T47D (cell line): ENCODE measurements at regions not wholly inside any gene's neighbourhood (a gene's known extent, or its start where the extent isn't known, plus 50 kb on each side); places are given as distances from the start of the nearest gene placed in this dataset.
A peak's percentile ranks its signal among the peaks of the same experiment; 100 is the strongest.
"Not testable (repeated sequence)": the region's sequence is repeated elsewhere in the genome, so short reads cannot be mapped to it uniquely, and the experiment has no call there.

ENCODE experiments used
- DNase-seq, 2 experiments: peaks; one replicate each; pipeline versions ENCODE4 v3.0.0 to v3.0.0-alpha.2; 2011 to 2012; ENCODE audit warnings: low read depth in 1 of 2, low spot score in 1 of 2
- JUND ChIP-seq: IDR thresholded peaks from 2 replicates; pipeline ENCODE4 v1.6.1; 2012; ENCODE audit warnings: low read depth
- in situ Hi-C: cut with HindIII; loops from 2 replicates; pipeline ENCODE4 v1.10.0; 2016; ENCODE audit warnings: low sequenced_read_pairs, low pct_unique_long_range_greater_than_20kb

DNA sequence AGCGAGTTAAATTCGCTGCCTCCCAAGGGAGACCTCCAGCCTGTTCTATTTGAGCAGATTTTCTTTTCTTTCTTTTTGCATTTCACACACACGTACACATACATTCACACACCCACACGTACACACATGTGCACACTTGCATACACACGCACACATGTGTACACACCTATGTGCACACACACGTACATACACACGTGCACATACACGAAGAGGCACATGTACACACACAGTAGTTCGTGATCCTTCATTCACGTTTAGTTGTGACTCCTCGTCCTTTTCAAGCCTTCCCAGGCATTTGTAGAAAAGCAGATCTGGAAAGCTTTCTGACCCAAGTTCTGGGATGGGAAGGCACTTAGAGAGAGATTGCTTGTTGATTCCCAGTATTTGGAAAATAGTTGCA, 290.8 kb upstream of the COBL start:
- in situ Hi-C loops, result no loop called here
- TF ChIP-seq JUND, result no peak
- no peak for DNase-seq

DNA sequence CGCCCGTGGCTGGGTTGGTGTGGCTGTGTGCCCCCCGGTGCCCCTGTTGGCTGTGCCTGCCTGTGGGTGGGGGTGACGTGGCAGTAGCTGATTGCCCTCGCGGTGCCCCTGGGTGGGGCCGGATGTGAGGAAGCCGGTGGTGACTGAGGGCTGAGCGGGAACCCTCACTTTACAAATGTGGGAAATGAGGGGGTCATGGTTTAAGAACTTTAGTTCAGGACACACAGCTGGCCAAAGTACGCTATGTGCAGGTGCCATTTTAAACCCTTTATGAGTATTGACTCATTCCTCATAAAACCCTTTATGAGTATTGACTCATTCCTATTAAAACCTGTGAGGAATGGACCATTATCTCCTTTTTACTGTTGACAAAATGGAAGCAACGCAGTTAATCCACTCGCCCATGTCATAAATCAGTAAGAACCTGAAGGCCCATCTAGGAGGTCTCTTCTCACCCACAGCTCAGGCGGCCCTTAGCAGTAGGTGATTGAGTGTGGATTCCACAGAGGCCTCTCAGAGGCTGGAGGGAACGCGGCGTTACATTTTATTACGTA, 290.1 kb upstream of the COBL start:
- DNase-seq, result peak; percentile 48 to 59
- peak; percentile 77 for TF ChIP-seq JUND
- in situ Hi-C loops, result no loop called here

DNA sequence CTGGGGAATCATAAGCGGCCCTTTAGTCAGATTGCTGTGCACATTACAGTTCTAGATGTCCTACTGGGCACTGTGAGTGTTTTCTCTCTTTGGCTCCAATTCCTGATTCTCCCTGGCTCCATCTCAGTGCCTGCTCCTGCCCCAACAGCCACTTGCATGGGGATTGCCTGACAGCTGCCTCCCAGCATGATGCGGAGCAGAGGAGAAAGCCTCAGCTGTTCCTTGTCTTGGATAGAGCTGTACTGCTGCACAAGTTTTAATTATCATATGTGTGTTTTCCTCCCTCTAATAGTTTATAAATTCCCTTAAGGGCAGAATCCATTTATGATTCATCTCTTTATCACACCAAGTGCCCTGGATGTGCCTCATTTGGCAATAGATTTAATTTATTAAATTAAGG, 285.8 kb upstream of the COBL start:
- no peak for TF ChIP-seq JUND
- in situ Hi-C loops, result no loop called here
- DNase-seq, result no peak

DNA sequence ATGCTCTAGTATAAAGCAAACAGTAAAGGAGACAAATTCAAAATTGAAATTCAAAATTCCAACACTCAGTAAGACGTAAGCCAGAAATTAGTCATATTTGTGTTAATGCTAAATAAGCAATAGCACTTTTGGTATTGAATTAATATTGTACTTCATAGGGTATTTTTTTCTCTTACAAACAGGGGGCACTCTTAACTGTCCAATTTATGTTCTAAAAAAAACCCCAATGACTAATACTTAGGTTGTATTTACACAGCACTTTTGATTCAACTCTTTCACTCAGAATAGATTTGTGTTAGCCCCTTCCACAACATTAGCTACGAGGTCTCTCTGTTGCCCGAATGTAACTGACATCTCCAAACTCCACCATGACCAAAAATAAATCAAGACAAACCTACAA, 284.9 kb upstream of the COBL start:
- no peak for DNase-seq
- TF ChIP-seq JUND, result no peak
- in situ Hi-C loops, result no loop called here

DNA sequence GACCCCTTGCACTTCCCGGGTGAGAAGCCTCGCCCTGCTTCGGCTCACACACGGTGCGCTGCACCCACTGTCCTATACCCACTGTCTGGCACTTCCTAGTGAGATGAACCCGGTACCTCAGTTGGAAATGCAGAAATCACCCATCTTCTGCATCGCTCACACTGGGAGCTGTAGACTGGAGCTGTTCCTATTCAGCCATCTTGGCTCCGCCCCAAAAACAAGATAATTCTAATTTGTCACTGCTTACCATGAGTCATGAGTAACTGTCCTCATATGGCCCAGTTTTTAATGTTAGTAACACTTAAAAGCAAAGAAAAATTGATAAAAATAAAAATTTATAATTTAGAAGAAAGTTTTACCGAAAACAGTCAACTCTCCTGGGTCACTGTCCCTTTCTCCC, 283.3 kb upstream of the COBL start:
- in situ Hi-C loops, DNase-seq: not testable (repeated sequence)

DNA sequence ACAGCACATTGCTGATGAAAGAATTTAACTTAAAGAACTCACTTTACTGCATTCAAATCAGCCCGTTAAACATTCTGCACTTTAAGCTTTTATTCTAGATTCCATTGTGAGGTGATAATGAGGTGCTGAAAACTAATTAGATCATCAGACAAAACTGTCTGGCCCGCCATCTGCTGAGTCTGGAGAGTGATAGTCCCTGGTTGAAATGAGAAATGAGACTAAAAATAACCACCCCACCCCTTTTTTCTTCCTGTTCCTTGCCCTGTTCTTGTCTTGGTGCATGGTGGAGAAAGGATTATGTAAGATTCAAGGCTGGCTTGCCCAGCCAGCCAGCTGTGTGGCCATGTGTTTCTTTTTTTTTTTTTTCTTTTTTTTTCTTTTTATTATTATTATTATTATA, 277.0 kb upstream of the COBL start:
- no peak for DNase-seq
- in situ Hi-C loops, result no loop called here

DNA sequence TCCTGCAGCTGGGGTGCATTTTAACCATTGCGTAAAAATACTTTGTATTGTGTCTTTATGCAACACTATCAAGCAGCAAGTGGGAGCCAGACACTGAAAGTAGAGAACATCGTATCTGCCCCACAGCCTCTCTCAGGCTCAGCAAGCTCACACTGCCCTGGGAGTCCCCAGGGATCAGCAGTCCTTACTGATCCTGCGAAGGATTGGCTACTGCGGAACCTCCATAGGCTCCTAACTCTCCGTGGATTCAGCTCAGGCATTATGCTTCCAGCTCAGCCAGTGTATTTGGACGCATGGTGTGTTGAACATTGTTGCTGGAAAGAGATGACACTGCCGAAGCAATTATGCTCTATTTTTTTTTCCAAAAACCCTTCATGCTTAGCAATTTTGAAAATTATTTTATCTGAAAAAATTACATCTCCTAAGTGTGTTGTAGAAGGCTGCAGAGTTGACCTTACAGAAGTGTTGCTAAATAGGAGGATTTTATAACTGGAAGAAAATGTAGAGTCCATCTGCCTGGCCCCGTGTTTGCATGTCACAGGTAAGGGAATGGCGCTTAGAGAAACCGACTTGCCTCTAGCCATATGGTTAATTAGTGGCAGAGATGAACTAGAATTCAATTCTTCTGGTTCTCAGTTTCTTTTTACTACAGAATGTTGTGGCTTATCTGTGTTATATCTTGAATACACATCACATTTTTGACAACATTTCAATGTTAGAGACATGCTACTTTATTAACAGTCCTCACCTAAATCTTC, 276.4 kb upstream of the COBL start:
- no peak for TF ChIP-seq JUND
- in situ Hi-C loops, result no loop called here

More for the DNA sequence above, 277.0 kb upstream of the COBL start:
- no peak for TF ChIP-seq JUND

DNA sequence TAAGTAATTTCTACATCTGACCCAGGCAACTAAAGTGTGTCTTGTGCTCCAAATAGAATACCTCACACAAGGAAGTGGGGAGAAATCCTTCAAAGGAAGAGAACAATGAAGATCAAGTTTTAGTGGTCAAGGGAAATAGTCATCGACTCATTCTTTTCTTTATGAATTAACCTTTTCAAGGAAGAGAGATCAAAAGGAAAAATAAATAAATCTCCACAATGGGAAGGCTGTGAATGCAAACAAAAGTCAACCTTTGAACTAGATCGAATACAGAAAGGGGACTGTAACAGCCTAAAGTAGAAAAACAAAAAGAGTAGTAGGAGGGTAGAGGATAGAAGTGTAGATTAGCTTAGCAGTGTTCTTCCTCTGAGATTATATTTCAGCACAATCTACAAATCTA, 274.6 kb upstream of the COBL start:
- no peak for DNase-seq
- no peak for TF ChIP-seq JUND
- in situ Hi-C loops, result no loop called here

More for the DNA sequence above, 276.4 kb upstream of the COBL start:
- DNase-seq, result no peak

DNA sequence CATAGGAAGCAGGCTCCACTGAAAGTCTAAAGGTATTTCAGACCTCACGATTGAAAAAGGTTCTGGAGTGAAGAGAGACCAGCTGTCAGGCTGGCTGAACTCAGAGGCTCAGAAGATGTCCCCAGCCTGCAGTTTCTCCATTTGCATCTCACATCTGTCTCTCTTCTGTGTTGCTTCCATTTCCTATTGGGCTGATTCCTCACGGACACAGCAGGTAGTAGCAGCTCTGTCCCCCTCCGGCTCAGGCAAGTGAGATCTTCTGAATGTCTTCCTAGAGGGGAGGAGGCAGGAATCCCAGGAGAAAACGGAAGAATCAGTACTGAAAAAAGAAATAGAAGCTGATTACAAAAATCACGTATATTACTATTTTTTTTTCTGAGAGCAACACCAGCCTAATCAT, 274.1 kb upstream of the COBL start:
- no peak for TF ChIP-seq JUND
- DNase-seq, result no peak
- in situ Hi-C loops, result no loop called here

DNA sequence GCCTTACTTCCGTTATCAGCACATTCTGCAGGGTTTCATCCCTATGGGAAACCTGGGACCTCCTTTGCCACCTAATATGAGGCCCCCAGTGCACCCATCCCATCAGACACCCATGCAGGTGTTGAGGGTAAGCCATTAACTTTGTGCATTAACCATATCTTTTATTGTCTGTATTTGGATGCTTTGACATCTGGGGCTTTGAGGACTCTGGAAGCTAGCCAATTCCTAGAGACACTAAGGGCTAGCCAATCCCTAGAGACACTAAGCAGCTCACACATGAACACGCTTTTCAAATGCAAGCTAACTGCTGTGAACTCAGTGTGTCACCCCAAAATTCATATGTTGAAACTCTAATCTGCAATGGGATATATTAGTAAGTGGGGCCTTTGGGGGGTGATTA, 272.5 kb upstream of the COBL start:
- in situ Hi-C loops, result no loop called here
- no peak for TF ChIP-seq JUND
- no peak for DNase-seq

DNA sequence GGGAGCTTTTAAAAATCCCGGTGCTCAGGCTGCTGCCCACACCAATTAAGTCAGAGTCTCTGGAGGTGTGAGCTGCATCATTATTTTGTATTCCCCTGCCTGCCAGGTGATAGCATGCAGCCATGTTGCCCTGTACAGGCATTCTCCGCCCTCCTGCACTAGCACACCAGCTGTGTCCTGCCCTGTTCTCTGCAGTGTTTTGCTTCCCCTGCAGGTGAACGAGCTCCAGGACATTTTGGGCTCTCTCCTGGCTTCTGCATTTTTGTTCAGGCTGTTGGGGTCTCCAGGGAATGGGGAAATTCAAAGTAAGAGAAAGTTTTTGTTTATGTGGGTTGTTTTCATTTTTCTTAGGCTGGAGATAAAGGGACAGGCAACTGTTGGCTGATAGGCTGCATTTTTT, 271.0 kb upstream of the COBL start:
- no peak for DNase-seq
- TF ChIP-seq JUND, result no peak
- in situ Hi-C loops, result no loop called here

DNA sequence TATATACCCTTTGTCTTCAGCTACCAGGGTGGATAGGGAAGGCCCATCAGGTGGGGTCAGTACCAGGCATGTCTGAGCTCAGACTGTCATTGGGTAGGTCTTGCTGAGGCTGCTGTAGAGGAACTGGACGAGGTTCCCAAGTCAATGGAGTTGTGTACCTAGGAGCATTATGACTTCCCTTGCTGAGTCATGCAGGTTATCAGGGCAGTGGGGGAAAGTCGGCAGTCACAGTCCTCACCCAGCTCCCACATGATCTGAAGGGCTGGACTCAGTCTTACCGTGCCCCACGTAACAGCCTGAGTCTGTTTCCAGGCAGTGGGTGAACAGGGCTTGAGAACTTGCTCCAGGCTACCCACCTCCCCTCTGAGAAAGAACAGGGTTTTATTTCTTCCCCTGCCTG, 260.8 kb upstream of the COBL start:
- DNase-seq, result no peak
- in situ Hi-C loops, result no loop called here
- no peak for TF ChIP-seq JUND

DNA sequence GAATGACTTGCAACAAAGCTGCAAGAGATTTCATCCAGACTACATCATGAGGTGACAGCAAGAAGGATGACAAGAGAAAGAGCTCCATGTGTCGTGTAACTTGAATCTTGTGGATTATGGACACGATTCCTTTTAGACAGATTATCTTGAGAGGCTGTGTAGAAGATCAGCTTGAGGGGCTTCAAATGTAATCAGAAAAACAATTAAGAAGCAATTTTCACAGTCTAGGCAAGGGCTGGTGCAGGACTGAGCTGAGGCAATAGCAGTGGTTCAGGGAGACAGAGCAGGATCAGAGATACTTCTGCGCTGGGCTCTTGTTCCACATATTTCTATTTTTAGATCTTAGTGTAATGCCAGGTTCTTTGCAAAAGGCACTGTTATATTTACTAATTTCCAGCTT, 253.0 kb upstream of the COBL start:
- TF ChIP-seq JUND, result no peak
- no peak for DNase-seq
- in situ Hi-C loops, result no loop called here

DNA sequence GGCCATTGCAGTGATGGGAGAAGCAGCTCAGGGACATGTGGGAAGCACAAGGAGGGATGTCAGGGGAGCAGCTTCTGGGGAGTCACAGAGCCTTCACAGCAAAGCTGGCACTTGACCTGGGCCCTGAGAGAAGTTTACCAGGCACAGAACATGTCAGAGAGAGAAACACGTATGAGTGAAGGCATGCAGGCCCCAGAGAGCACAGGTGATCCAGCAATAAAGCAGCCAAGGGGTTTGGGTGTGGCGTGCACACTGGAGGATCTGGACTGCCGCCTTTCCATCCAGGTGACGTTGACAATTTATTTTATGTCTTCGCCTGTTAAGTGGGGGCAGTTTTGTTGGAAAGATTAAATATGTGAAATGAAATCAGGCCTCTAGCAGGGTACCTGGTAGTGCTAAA, 252.6 kb upstream of the COBL start:
- in situ Hi-C loops, result no loop called here
- DNase-seq, result no peak
- no peak for TF ChIP-seq JUND
